ENCODE measurements at regions not wholly inside any gene's neighbourhood (a gene's known extent, or its start where the extent isn't known, plus 50 kb on each side); places are given as distances from the start of the nearest gene placed in this dataset.

DNA sequence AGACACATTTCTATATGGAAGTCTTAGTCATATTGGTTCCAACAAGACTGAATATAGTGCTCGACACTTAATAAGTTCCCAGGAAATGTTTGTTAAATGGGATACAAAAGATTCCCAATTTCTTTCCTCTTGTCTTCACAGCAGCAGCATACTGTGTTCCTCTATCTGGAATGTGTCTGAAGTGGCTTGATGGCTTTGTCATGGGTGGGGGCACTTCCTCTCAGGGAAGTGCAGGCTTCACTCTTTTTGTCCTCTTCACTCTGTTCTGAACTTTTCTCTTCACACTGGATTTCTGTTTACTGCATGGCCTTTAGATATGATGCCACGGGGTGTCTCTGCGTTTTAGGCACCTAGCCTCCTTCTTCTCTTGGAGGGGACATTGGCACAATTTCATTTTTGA, 127.7 kb upstream of the C9orf72 start:
- TF ChIP-seq, protein P1, sequence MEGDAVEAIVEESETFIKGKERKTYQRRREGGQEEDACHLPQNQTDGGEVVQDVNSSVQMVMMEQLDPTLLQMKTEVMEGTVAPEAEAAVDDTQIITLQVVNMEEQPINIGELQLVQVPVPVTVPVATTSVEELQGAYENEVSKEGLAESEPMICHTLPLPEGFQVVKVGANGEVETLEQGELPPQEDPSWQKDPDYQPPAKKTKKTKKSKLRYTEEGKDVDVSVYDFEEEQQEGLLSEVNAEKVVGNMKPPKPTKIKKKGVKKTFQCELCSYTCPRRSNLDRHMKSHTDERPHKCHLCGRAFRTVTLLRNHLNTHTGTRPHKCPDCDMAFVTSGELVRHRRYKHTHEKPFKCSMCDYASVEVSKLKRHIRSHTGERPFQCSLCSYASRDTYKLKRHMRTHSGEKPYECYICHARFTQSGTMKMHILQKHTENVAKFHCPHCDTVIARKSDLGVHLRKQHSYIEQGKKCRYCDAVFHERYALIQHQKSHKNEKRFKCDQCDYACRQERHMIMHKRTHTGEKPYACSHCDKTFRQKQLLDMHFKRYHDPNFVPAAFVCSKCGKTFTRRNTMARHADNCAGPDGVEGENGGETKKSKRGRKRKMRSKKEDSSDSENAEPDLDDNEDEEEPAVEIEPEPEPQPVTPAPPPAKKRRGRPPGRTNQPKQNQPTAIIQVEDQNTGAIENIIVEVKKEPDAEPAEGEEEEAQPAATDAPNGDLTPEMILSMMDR (IDR thresholded peaks at IDR 0.05; ENCODE audit: low read depth, low read length, poor library complexity, severe bottlenecking) = no peak
- no peak for TF ChIP-seq EZH2phosphoT487 (IDR thresholded peaks at IDR 0.05; ENCODE audit: borderline replicate concordance, low read length)

Data from DOHH2 (cell line).